D341Med (cell line): ENCODE measurements at regions not wholly inside any gene's neighbourhood (a gene's known extent, or its start where the extent isn't known, plus 50 kb on each side); places are given as distances from the start of the nearest gene placed in this dataset.
"Not testable (repeated sequence)": the region's sequence is repeated elsewhere in the genome, so short reads cannot be mapped to it uniquely, and the experiment has no call there.

ENCODE experiments used
- DNase-seq: peaks from one replicate; pipeline ENCODE4 v3.0.0; 2012; ENCODE audit warnings: low spot score

DNA sequence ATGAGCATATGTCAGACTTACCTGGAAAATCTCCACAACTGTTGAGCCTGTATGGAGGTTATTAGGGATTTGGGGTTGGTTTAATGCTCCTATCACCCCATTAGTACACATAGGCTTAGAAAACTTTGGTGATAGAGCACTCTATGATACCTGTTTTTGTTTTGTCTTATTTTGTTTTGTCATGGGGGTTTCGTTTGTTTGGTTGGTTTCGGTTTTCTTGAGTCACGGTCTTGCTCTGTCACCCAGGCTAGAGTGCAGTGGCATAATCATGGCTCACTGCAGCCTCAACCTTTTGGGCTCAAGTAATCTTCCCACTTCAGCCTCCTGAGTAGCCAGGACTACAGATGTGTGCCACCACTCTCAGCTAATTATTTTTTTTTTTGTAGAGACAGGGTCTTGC is 70.0 kb downstream of the MZT1 start:
- DNase-seq, result no peak

DNA sequence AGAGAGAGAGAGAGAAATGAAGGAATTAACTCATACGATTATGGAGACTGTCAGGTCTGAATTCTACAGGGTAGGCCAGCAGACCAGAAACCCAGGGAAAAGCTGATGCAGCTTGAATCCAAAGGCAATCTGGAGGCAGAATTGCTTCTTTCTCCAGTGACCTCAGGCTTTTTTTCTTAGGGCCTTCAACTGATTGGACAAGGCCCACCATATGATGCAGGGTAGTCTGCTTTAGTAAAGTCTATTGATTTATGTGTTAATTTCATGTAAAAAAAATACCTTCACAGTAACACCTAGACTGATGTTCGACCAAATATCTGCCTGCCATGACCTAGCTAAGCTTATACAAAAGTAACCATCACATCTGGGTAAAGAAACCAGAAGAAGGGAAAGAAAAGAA is 71.1 kb downstream of the MZT1 start:
- no peak for DNase-seq

DNA sequence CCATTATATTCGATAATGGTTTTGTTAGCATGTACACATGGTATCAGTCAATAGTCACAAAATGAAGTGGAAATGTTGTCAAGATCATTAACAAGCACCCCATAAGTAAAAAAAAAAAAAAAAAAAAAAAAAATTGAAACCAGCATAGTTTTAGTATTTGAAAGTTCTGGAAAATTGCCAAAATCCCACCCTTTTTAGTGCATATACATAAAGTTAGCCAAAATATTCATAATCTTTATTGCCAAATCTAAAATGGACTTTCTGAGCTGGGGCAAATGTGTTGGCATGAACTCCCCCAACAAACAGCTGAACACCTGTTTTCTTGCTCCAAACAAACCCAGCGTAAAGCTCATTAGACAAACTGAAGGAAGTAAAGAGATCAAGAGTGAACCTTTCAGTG is 73.9 kb downstream of the MZT1 start:
- no peak for DNase-seq

DNA sequence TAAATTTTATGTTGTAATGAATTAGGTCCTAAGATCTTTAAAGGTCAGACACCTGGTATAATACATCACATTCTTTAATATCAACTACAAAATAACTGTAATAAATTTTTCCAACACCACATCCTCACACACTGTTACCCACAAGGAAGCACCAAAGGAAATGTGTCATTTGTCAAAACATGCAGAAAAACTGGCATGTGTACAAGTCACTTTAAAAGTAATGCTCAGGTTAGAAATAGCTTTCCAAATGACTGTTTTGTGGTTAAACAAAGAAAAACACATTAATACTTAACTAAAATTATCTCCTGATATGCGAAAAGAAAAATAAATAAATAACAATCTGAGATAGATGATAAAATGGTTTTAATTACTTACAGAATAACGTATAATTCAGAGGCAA is 74.7 kb downstream of the MZT1 start:
- no peak for DNase-seq

DNA sequence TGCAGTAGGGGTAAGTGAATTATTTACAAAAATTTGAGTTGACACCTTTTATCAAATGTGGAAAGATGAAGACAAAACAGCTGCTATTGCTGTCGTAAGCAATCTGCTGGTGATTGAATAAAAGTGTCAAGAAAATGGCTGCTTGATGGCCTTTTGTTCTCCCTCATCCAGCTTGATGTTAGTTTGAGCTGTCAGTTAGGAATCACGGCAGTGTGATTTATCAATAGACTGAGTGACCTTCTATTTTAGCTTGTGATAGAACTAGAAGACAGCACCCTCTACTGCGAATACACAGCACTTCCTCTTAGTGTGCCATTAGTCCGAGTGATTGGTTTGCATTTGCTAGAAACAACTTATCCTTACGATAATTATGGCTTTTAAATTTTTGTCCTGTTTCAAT is 76.3 kb downstream of the MZT1 start:
- DNase-seq, result no peak

DNA sequence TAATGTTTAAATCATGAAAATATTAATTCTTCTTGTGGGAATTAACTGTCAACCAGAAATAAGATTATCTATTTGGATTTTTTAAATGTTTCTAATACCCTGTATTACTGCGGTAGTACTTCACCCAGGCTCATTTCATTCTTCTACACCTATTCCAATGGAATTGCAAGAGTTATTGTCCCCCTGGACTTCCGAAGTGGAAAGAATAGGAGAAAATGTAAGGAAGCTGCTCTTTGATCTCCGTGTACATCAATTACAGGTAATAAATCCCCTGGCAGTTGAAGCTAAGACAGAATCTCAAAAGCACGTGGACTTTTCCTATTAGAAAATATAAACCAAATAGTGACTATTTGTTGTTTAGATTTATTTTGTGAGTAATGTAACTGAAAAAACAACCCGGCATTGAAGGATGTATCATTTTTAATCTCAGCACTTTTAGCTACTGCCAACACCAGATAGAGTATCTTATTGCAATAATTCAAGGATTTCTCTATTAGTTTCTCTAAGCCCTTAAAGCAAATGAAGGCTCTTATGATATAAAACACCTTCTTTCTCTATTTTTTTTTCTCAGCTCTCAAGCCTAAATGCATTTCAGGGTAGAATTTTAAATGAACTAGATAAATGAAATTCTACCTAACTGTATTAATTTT is 77.3 kb downstream of the MZT1 start:
- no peak for DNase-seq

DNA sequence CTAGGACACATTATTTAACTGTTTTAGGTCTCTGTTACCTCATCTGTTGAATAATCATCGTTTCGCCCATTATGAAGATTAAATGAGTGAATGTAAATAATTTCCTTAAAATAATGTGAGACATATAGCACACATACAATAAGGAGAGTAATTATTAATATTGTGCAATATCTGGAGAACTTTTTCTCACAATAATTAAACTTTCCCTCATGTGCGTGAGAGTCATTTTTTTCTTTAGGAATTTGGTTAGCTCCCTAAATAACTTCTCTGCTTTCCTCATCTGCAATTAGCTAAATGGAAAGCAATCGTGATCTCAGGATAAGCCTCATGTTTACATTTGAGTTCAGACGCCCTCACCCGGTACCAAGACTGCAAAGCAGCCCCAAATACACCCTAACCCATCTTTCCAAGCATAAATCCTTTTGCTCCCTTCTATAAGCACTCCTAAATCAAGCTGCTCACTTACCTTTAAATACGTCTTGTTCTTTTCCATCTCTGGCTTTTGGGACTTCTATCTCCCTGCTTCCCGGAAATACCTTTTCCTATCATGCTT is 78.8 kb downstream of the MZT1 start:
- peak; percentile 60 for DNase-seq

DNA sequence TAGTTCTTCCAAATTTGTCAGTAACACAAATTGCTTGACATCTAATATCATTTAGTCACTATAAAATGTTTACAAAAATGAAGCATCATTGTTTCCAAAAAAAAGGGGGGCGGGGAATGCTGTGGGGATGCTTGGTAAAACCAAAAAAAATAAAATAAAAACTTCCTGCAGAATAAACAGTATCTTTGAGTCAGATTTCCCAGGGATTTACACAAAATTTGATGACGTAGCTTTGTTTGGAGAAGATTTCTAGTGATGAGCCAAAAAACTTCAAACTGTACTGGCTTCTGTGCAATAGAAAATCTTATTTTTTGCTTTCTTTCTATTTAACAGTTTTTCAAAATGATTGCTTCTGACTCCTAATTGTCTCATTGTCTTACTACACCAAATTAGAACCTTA is 80.0 kb downstream of the MZT1 start:
- DNase-seq, result no peak

DNA sequence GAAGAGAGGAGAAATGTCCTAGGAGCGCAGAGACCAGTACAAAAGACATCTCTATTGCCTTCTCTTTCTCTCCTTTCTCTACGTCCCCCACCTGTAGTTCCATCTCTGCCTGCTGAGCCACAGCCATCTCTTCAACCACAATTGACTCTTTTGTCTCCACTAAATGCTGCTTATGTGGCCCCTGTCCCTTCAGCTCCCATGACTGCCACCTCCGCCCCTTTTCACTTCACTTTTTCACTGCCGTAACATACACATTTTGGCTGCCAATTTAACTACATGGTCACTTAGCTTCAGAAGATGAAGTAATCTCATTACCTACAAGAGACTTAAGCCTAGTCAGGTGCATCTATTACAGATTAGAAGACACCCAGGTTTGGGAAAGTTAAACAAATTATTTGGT is 81.9 kb downstream of the MZT1 start:
- DNase-seq, result no peak

DNA sequence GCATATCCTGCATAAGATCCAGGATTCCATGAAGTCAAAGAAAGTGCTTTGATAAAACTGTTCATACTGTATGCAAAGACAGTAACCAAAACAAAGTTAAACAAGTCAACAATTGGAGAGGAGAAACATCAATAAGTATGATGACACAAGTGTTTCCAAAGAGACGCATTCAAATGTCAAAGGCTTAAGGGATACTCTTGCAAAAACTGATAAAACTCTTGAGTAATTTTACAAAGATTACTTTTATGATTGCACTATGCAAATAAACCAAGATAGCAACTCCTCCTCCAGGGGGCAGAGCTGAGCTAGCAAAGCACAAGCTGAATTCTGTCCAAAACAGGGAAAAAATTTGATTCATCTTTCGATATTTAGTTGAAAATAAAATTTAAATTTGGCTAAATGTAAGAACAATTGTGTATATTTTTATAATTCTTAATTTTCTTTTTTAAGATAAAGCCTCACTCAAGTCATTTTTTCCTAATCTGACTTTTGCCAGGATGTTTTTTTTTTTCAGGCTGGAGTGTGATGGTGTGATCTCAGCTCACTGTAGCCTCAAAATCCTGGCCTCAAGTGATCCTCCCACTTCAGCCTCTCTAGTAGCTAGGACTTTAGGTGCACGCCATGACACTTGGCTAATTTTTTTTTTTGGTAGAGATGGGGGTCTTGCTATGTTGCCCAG is 84.0 kb downstream of the MZT1 start:
- DNase-seq, result peak; percentile 43

DNA sequence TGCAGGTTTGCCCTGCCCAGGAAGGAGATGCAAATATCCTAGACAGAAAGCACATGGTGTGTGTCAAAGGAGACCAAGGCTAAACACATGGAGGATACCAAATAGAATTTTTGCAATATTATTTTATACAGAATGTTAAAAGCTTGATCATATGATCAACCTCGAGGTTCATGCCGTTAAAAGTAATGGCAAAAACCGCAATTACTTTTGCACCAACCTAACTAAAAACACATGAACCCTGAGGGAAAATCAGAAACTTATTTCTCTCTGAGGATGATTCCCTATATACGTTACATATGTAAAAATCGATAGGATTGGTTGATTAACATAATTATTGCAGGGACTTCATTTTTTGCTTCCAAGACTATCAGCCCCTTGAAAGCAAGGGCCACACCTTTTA is 88.1 kb downstream of the MZT1 start:
- DNase-seq, result no peak

DNA sequence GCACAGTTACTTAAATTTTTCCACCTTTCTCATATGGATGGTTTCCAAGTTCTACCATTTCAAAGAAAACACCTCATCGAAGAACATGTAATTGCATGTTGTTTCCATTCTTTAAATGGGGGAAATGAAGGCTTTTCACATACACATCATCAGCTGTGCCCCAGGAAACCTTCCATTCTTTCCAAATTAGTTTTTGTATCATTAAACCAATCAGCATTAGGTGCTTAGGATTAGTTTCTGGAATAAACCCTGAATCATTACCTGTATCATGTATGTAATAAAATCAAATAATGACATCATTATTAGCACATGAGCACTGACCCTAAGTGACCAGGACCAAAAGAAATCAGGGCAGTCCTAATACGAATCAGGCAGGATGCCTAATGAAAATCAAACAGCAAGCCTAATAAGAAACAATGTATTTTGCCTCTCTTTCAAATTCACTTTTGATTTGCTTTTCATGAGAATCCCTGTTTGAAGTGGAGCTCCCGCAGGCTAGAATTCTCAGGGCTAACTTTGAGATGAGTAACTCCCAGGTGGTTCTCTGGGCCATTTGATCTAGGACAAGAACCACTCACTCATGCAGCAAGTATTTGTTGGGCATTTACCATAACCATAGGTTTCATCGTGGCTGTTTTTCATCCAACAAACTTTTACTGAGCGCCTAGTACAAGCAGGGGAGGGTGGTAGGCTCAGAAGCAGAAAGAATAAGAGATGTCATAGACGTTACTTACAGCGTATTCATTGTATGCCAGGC is 89.2 kb downstream of the MZT1 start:
- DNase-seq, result no peak

DNA sequence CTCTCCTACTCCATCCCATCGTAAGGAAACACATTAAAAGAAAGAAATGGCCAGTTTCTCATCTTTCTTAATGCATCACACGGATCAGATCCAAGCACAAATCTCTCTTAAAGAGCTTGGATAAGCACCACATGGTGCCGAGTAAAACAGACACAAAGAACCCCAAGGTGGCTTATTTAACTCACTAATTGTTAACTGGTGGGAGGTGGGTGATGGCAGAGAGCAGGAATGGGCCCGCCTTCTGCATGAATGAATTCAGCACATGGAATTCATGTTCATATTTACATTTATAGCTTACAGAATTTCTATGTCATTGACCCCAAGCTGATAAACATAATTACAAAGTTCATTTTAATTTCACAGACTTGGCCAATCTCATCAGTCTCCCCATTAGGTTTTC is 89.9 kb downstream of the MZT1 start:
- DNase-seq, result no peak

DNA sequence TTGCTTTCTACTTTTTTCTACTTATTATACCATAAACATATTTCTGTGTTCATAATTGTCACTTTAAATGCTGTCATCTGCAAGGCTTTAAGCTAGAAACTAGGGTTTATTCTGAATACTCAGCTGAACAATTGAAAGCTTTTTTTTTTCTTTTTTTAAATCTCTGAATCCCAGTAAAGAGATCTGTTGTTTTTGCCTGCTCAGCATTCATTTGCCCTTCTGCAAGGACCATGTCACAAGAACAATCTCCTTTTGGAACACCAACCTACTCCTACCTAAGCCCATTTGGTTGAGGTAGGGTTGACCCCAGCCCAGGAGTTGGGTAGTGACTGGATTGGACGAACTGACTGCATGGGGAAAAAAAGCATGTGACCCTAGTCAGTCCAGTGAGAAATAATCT is 92.6 kb downstream of the MZT1 start:
- DNase-seq, result no peak

DNA sequence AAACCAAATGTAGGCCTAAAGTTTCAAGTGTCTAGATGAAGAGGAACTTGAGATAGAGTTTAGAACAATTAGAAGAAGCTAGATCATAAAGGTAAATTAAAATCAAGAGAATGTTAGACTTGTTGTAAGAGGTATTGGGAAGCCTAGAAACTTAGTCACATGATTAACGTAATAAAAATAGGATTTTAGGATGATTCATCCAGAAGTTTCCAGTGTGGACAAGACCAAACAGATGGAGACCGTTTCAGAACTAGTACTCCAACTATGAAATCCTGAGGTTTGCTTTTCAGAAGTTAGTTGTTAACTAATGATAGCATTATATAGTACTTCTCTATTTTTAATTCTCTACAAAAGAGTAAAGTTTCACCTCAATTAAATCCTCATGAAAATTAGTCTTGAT is 104.9 kb downstream of the MZT1 start:
- DNase-seq, result no peak

DNA sequence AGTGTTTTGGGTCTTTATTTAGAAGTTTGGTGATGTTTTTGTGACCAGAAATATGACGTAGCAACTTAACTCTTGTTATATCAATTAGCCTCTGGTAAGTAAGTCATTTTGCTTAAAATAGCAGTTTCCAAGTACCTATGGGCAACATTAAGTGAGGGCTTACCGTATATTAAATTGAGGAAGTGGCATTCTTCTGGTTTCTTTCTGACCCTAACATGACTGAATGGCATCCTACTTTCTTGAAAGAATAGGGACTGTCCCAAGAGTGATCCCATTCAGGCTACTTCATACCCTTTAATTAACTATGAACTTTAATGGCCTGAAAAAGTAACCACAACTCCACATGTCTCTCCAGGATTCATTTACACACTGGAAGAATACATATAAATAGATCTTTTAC is 106.6 kb downstream of the MZT1 start:
- no peak for DNase-seq

DNA sequence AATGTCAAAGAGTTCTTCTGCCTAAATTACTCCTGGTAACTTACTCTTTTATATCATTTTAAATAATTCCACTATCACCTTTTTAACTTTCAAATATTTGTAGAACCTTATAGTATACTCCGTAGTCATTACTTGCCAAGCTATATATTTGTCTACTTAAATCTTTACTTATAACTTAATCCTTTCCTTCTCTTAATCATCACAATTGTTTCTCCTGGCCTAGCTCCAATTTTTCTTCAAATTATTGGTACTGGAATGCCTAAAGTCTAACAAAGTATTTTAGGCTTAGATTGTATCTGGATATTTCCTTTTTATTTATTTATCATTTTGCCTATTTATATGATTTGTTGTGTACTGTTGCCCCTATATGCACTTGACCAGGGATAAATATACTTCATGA is 109.5 kb downstream of the MZT1 start:
- no peak for DNase-seq

DNA sequence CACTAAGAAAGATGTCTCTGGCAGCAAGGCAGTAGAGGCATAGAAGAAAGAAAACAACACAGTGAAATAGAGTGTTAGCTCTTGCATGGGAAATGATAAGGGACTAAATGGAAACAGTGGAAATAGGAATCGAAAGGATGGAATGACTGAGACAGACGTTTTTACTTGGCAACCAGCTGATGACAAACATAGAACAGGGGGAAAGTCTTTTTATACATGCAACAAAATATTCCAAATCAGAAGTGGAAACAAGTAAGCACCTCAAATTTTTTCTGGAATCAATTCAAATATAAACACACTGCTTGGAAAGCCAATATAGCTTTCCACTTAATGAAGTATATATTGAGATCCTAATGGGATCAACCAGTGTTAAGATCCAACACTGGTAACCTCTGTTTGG is 110.2 kb downstream of the MZT1 start:
- no peak for DNase-seq

DNA sequence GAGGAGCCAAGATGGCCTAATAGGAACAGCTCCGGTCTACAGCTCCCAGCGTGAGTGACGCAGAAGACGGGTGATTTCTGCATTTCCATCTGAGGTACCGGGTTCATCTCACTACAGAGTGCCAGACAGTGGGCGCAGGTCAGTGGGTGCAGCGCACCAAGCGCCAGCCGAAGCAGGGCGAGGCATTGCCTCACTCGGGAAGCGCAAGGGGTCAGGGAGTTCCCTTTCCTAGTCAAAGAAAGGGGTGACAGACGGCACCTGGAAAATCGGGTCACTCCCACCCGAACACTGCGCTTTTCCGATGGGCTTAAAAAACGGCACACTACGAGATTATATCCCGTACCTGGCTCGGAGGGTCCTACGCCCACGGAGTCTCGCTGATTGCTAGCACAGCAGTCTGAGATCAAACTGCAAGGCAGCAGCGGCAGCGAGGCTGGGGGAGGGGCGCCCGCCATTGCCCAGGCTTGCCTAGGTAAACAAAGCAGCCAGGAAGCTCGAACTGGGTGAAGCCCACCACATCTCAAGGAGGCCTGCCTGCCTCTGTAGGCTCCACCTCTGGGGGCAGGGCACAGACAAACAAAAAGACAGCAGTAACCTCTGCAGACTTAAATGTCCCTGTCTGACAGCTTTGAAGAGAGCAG is 117.1 kb downstream of the MZT1 start:
- not testable (repeated sequence) for DNase-seq

DNA sequence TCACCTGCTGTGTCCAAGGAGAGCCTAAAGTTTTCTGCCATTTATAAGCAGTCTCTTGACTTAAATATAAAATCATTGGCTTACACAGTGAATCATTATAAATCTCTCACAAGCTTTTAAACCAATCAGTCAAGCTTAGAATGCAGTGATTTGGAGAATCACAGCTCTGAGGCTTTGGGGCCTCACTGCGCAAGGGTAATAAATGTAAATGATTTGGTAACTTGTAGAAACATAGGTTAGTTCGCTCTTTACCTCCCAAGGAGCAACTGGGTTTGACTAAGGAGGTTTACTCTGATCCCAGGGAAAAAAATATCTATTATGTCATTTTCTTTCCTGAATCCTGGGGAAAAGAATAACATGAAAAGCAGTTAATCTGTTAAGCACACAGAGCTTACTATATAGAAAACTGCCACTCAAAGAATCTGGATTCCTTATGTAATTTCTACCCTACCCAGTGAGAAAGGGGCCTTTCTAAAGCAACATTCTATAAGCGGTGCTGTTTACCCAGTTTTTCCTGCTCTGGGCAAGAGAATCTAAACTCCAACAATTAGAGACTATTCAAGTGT is 128.2 kb downstream of the MZT1 start:
- DNase-seq, result no peak

DNA sequence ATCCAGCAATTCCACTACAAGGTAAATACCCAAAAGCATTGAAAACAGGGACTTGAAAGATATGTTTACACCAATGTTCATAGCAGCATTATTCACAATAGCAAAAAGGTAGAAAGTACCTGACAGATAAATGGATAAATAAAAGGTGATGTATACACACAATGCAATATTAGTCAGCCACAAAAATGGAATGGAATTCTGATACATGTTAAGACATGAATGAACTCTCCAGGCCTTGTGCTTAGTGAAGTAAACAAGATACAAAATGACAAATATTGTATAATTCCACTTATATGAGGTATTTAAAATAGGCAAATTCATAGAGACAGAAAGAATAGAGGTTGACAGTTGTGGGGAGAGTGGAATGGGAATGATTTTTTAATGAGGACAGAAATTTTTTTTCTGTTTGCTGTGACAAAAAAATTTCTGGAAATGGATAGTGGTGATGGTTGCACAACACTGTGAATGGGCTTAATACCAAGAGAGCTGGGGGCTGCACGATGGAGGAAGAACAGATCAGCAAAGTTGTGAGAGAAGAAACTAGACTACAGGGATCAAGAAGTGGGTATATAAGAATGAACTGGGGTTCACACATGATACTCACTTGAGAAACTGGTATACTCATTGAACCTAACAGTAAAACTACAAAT is 137.2 kb downstream of the MZT1 start:
- DNase-seq, result no peak

DNA sequence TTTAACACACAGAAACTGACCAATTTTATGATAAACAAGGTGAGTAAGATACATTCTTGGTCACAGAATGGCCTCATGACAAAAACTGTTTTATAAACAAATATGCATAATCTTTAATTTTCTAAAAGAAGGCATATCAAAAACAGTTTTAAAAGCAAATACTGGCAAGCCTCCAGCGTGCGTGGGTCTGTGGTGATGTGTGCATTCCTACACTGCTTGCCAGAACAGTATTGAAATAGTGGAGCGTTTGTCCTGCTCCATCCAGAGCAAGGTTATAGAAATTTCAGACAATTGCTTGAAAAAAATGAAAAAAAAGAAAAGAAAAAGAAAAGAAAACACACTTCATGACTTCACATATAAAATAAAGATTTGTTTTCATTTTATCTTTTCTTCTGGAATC is 140.9 kb downstream of the MZT1 start:
- no peak for DNase-seq
